NOMO-1 treated with DMSO at 0.1 percent for 48 hours (cell line): ENCODE measurements at regions not wholly inside any gene's neighbourhood (a gene's known extent, or its start where the extent isn't known, plus 50 kb on each side); places are given as distances from the start of the nearest gene placed in this dataset.
"Not testable (repeated sequence)": the region's sequence is repeated elsewhere in the genome, so short reads cannot be mapped to it uniquely, and the experiment has no call there.

ENCODE experiments used
- DNase-seq: peaks from one replicate; lab custom pipeline; 2025; ENCODE audit not compliant: unreplicated experiment; lab: John Stamatoyannopoulos, UW

DNA sequence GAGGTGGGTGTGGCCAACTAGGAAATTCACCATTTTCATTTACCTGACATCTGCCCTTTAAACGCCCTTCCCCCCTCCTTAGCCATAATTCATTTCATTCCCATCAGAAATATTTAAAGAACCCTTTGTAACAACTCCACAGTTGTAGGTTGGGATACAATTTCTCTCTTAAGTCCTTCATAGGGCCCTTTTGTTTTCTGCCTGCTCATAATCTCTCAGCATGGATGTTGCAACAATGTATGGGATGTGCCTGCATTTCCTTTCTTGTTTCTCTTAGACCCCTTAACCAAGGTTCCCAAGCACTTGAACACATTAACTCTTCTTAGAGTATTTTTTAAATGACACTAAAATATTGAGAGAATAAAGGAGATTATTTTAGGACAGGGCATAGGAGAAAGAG, 51.7 kb upstream of the MYO10 start:
- no peak for DNase-seq

- DNase-seq = not testable (repeated sequence)
Observed at GRCh38 chr5:16990817-16991520, 54.9 kb upstream of the MYO10 start.

GRCh38 chr5:16992006-16992405, 55.9 kb upstream of the MYO10 start:
- no peak for DNase-seq

GRCh38 chr5:16992444-16992843, 56.4 kb upstream of the MYO10 start:
- no peak for DNase-seq

DNA sequence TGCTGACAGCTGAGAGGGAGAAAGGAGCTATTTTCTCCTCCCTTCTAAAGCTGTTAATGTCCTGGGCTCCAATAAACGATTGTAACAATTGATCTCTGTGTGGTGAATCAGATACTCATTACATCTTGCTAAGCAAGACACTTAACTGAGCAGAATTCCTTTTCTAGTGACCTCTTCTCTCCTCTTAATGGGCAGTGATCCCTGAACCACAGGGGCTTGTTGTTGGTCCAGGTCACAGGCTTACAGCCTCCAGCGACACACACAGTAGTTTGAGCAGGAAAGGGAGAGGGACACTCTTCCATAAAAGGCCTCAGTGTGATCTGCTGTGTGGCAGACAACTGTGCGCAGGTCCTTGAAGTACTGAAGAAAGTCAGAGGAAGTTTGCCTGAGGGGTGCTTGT, 58.5 kb upstream of the MYO10 start:
- DNase-seq = no peak

- no peak for DNase-seq
Observed at GRCh38 chr5:16995372-16995771, 59.3 kb upstream of the MYO10 start.

DNA sequence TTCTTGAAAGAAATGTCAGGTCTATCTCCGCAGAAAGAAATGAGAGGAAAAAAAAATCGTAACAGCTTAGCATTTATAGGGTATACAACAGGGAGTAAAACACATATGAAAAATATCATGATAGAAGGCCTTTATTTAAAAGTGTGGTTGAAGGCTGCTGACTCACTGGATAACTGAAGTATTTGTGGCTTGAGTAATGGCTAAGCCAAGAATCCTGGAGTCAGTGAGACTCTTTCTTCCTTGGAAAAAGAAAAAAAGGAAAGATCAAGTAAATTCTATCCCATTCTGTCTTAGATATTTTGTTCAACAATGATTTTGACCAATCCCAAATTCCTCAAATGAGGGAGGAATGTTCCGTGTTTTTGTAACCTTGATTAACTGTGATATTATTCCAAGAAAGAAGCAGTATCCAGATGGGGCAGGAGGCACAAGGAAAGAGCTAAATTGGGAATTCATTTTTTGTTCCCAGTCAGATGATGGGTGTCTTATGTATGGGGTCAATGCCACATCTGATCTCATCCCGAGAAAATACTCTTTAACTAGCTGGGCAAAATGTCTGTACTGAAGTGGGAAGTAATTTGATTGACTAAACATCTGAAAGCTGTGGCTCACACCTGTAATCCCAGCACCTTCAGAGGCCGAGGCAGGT, 64.3 kb upstream of the MYO10 start:
- DNase-seq = no peak

DNA sequence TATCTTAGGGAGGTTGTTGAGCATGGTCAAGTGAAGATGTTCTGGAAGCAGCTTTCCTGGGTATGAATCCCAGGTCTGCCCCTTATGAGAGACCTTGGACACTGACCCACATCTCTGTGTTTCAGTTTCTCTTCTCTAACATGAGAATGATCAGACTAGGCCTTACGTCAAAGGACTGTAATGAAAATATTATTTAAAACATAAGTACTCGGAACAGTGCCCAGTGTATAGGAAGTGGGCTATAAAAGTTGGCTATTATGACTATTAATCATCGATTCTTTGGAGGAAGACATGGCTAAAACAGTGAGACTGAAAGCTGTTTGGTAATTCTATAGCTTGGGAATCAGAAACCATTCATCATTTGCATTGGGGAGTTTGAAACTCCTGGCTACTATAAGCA, 65.3 kb upstream of the MYO10 start:
- DNase-seq = no peak

DNA sequence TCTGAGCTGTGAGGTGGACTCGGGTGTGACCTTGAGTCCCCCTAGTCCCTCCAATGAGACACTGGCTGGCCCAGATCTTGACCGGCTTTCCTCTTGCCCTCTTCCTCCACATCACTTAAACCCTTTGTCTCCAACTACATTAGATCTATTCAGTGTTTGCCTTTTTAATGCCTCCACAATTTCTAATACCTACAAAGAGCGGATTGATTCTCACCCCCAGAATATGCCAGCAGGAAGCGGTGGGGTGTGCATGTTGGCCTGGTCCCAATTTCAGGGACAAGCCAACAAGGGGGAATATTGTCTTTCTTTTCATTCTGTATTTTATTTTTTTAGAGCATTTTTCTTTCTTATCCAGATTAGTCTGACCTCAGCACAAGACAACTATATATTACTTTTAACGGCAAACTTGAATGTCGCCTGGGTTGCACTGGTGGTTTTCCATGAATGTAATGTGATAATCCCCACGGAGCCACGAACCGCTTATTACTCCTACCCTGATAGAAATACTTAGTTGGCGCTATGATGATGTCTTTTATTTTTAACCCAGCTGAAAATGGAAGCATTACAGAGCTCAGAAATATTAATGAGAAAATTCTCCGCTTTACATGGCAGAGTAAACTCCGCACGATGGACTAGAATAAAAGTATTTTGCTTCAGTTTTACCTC, 68.5 kb upstream of the MYO10 start:
- no peak for DNase-seq

DNA sequence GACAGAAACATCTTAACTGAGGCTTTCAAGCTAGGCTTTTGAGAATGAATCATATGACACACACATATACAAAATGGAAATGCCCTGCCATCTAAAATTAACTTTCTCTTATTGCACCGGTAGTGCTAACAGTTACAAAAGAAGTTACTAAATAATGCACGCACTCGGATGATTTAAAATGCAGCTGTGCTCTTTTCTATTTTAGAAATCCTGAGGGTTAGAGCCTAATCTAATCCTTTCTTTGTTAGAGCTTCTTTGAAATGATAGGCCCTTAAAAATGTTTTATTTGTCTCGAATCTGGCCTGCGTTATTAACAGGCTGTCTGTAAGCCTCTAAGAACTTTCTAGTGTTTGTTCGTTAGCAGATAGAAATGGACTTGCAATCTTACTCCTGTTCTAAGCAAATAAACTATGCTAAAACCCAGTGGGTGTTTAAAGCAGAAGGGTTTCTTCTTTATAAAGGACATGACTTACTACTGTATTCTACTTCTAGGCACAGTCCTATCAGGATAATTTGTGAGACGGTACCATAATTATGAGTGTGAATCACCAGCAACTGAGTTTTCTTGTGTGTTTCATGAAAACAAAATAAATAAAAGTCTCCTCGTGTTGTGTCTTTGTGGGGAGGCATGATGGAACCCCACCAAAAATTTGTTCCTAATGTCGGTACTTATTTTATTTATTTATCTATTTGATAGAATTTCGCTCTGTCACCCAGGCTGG, 69.2 kb upstream of the MYO10 start:
- no peak for DNase-seq

GRCh38 chr5:17012289-17012688, 76.2 kb upstream of the MYO10 start:
- no peak for DNase-seq

DNA sequence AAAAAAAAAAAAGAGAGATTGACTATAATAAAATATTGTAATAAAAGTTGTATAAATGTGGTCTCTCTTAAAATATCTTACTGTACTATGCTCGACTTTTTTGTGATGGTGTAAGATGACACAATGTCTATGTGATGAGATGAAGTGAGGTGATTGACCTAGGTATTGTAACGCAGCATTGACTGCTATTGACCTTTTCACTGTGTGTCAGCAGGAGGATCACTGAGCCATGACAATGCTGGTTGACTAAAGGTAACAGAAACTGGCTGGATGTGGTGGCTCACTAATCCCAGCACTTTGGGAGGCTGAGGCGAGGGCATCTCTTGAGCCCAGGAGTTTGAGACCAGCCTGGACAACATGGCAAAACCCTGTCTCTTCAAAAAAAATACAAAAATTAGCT, 78.6 kb upstream of the MYO10 start:
- no peak for DNase-seq

DNA sequence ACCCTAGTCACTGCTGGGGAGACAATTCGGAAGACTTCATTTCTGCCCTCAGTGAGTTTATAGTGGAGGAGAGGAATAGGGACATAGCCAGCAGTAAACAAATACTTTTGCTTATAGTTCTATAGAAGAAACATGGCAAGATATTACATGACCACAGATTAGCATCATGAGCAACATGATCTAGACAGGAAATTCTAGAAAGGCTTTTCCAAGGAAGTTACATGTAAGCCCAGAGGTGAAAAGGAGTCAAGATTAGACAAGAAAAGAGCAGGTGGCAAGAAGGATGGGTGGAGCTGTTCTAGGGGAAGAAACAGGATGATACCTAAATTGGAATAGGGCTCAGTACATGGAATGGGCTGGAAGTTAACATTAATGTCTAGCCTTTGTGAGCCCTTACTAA, 82.8 kb upstream of the MYO10 start:
- no peak for DNase-seq

DNA sequence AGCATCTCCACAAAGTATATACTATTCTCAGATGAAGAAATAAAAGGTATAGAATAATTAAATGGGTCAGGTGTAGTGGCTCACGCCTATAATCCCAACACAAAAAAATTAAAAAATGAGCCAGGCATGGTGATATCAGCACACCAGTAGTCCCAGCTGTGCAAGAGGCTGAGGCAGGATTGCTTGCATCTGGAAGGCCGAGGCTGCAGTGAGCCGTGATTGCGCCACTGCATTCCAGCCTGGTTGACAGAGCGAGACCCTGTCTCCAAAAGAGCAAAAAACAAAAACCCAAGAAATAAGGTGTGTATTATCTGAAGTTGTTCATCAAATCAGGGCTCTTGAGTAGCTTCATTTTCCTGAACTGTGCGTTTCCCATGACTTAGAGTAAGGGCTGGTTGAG, 83.2 kb upstream of the MYO10 start:
- DNase-seq = no peak

DNA sequence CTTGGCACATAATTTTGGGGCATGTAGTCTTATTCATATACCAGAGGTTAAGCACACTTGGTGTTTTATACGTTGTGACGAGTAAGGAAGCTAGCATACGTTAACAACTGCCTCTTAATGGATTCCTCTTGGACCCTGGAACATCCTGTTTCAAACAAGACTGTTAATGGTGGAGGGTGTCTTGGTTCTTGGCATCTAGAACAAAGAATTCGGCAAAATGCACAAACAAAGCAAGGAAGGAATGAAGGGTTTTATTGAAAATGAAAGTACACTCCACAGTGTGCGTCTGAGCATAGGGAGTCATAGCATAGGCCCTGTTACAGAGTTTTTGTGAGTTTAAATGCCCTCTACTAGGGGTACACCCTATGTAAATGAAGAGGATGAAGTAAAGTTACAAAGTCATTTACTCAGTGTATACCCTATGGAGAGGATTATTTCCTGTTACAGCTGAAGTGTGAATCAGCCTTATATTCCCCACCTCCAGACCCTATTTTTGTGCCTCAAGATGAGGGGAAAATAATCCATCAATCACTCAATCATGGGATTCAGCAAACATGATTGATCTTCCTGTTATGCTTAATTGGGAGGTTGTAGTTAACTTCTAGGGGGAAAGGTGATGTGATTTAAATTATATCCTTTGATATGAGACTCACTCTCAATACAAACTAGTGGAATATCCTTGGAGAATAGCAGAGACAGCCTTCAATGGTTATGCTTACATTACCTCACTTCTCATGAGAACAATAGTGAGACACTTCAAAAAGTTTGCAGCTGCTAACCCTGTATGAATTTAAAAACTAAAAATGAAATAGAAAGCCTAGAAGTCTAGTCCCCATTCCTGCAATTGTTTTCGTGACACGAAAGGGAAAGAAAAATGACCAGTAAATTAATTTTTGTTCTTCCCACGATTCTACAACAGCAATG, 84.9 kb upstream of the MYO10 start:
- no peak for DNase-seq

GRCh38 chr5:17021602-17021932, 85.5 kb upstream of the MYO10 start:
- DNase-seq = no peak

DNA sequence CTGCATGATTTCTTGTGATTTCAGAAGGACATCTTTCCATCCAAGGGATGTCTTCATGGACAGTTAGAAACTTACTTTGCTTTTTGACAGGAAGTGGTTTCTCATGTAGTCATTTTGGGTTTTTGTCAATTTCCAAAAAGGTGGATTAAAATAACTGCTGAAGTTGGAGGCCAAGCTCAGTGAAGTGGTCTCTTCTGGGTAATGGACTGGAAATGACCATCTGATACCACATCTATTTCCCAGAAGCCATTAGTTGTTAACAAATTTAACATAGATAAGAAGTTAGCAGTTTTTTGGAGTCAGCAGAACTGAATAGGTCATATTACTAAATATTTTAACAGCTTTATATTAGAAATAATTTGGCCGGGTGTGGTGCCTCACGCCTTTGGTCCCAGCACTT, 86.2 kb upstream of the MYO10 start:
- DNase-seq = no peak

- no peak for DNase-seq
Observed at GRCh38 chr5:17024686-17025180, 88.6 kb upstream of the MYO10 start.

DNA sequence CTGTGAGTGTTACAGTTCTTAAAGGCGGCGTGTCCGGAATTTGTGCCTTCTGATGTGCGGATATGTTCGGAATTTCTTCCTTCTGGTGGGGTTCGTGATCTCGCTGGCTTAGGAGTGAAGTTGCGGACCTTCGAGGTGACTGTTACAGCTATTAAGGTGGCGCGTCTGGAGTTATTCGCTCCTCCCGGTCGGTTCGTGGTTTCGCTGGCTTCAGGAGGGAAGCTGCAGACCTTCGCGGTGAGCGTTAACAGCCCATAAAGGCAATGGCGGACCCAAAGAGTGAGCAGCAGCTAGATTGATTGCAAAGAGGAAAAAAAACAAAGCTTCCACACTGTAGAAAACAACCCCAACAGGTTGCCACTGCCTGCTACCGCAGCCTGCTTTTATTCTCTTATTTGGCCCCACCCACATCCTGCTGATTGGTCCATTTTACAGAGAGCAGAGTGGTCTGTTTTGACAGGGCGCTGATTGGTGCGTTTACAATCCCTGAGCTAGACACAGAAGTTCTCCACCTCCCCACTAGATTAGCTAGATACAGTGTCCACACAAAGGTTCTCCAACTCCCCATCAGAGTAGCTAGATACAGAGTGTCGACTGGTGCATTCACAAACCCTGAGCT, 95.7 kb upstream of the MYO10 start:
- DNase-seq = not testable (repeated sequence)

DNA sequence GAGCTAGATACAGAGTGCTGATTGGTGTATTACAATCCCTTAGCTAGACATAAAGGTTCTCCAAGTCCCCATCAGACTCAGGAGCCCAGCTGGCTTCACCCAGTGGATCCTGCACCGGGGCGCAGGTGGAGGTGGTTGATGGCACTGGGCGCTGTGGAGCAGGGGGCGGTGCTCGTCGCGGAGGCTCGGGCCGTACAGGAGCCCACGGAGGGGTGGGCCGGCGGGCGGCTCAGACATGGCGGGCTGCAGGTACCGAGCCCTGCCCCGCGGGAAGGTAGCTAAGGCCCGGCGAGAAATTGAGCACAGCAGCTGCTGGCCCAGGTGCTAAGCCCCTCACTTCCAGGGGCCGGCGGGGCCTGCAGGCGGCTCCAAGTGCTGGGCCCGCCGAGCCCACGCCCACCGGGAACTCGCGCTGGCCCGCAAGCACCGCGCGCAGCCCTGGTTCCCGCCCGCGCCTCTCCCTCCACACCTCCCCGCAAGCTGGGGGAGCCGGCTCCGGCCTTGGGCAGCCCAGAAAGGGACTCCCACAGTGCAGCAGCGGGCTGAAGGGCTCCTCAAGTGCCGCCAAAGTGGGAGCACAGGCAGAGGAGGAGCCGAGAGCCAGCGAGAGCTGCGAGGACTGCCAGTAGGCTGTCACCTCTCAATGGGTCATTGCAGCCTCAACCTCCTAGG, 96.4 kb upstream of the MYO10 start:
- not testable (repeated sequence) for DNase-seq
